HepG2 (cell line): ENCODE measurements at regions not wholly inside any gene's neighbourhood (a gene's known extent, or its start where the extent isn't known, plus 50 kb on each side); places are given as distances from the start of the nearest gene placed in this dataset.

Experiments used
- ATAC-seq: fragments of 200-7000 bp; cut with Tn5 transposase; 3 replicates; pipeline ENCODE4 v1.9.1; 2020; ENCODE audit warnings: mild to moderate bottlenecking, moderate library complexity
- BruUV-seq: library from RNA; stranded (reverse); fragments of 400-500 nt; replicated peaks from 2 replicates; lab custom pipeline; 2021; lab: Mats Ljungman, UMichigan
- CTCF ChIA-PET: fragments of 300-600 bp; formaldehyde crosslinking; extraction: SDS; loops from one replicate; lab custom pipeline; 2021; ENCODE audit warnings: low total read pairs, inconsistent platforms, low intra/inter-chr PET ratio; lab: Yijun Ruan, JAX
- POLR2A ChIA-PET: fragments of 350-600 bp; sonication (Branson Sonifier 250); formaldehyde crosslinking; loops from one replicate; lab custom pipeline; 2020; ENCODE audit warnings: antibody characterized with exemption, inconsistent platforms; lab: Yijun Ruan, JAX
- DNase-seq: peaks from one replicate; pipeline ENCODE4 v3.0.0-alpha.2; 2015; ENCODE audit warnings: low spot score
- FAIRE-seq: peaks from 3 replicates; lab custom pipeline; 2011; peaks lifted over from hg19 to GRCh38; lab: Jason Lieb, UNC
- H2AFZ ChIP-seq: one replicate; pipeline ENCODE4 v1.6.1; 2011; ENCODE audit warnings: low read length, inconsistent platforms
- H3K27ac ChIP-seq: fragments of 300-600 bp; 3 replicates; pipeline ENCODE4 v1.8.0; 2011; ENCODE audit warnings: mixed run types, mild to moderate bottlenecking, mixed read lengths, low read length, inconsistent platforms; ENCODE audit not compliant: insufficient read depth; ENCODE audit errors: extremely low read length
- H3K27me3 ChIP-seq, 2 experiments: fragments of 200-600 bp in 1 of 2; 2 replicates in 1 of 2; 3 replicates in 1 of 2; pipeline versions ENCODE4 v1.6.0 to v1.8.0; 2011; ENCODE audit warnings: low read length in 2 of 2, mild to moderate bottlenecking in 2 of 2, moderate library complexity in 2 of 2, inconsistent platforms in 1 of 2; ENCODE audit not compliant: insufficient read depth in 2 of 2, control insufficient read depth in 1 of 2
- H3K36me3 ChIP-seq, 2 experiments: fragments of 200-600 bp in 1 of 2; replicated peaks in 1 of 2; 2 replicates in 1 of 2; 3 replicates in 1 of 2; pipeline versions ENCODE4 v1.5.1 to v1.8.0; 2011; ENCODE audit warnings: low read length in 2 of 2, inconsistent platforms in 1 of 2; ENCODE audit not compliant: insufficient read depth in 2 of 2, control insufficient read depth in 1 of 2
- H3K4me1 ChIP-seq: 2 replicates; pipeline ENCODE4 v1.5.1; 2012; ENCODE audit warnings: low read length, inconsistent platforms; ENCODE audit not compliant: insufficient read depth
- H3K4me2 ChIP-seq: 2 replicates; pipeline ENCODE4 v1.6.0; 2011; ENCODE audit warnings: low read depth, low read length, inconsistent platforms
- H3K4me3 ChIP-seq, 3 experiments: fragments of 200-600 bp in 1 of 3; sonication (generic), shearing (Covaris generic) in 1 of 3; replicated peaks in 1 of 3; 2 replicates each; pipeline ENCODE4 v1.5.1; 2011 to 2016; ENCODE audit warnings: low read length in 3 of 3, inconsistent platforms in 2 of 3, low read depth in 2 of 3, mild to moderate bottlenecking in 2 of 3, control low read depth in 1 of 3, mixed read lengths in 1 of 3; ENCODE audit not compliant: insufficient read depth in 1 of 3
- H3K79me2 ChIP-seq: one replicate; pipeline ENCODE4 v1.6.1; 2011; ENCODE audit warnings: low read length, inconsistent platforms; ENCODE audit not compliant: insufficient read depth
- H3K9ac ChIP-seq: 2 replicates; pipeline ENCODE4 v1.6.0; 2011; ENCODE audit warnings: mild to moderate bottlenecking, low read depth, low read length, inconsistent platforms; ENCODE audit not compliant: insufficient read depth
- H3K9me3 ChIP-seq: 2 replicates; pipeline ENCODE4 v1.5.1; 2012; ENCODE audit warnings: mild to moderate bottlenecking, low read length
- H4K20me1 ChIP-seq: 2 replicates; pipeline ENCODE4 v1.6.0; 2011; ENCODE audit warnings: inconsistent platforms, mild to moderate bottlenecking, low read length, moderate library complexity; ENCODE audit not compliant: insufficient read depth
- ATF2 ChIP-seq: sonication (generic); formaldehyde crosslinking; IDR thresholded peaks from 2 replicates; pipeline ENCODE4 v1.4.0; 2020; ENCODE audit warnings: missing genetic modification reagents
- CCAR2 ChIP-seq: fragments of 200-400 bp; formaldehyde crosslinking; optimal IDR thresholded peaks from 2 replicates; pipeline ENCODE3; 2018; ENCODE audit warnings: low read depth, mild to moderate bottlenecking, low read length, moderate library complexity
- E2F5 ChIP-seq: sonication (generic); formaldehyde crosslinking; conservative IDR thresholded peaks from 2 replicates; pipeline ENCODE4 v1.4.0; 2020; ENCODE audit warnings: missing genetic modification reagents
- IRF1 ChIP-seq: sonication (generic); formaldehyde crosslinking; IDR thresholded peaks from 2 replicates; pipeline ENCODE4 v1.4.0; 2020; ENCODE audit warnings: low read depth, mild to moderate bottlenecking, missing genetic modification reagents
- JUN ChIP-seq: sonication (generic); formaldehyde crosslinking; IDR thresholded peaks from 2 replicates; pipeline ENCODE4 v1.4.0; 2020; ENCODE audit warnings: mild to moderate bottlenecking, missing genetic modification reagents
- MEIS2 ChIP-seq: sonication (generic); formaldehyde crosslinking; IDR thresholded peaks from 2 replicates; pipeline ENCODE4 v1.9.0; 2021; ENCODE audit warnings: mild to moderate bottlenecking, missing genetic modification reagents
- SMARCE1 ChIP-seq: fragments of 450-650 bp; IDR thresholded peaks from 2 replicates; pipeline ENCODE4 v1.6.1; 2017; ENCODE audit warnings: borderline replicate concordance
- TBL1XR1 ChIP-seq: fragments of 150-350 bp; IDR thresholded peaks from 2 replicates; pipeline ENCODE4 v1.6.1; 2014; ENCODE audit warnings: borderline replicate concordance, low read length; ENCODE audit not compliant: partially characterized antibody
- TCF7L2 ChIP-seq: IDR thresholded peaks from 2 replicates; pipeline ENCODE4 v1.6.1; 2011; ENCODE audit warnings: mild to moderate bottlenecking, low read depth, low read length, moderate library complexity
- ZNF263 ChIP-seq: sonication (generic); formaldehyde crosslinking; IDR thresholded peaks from 2 replicates; pipeline ENCODE4 v1.4.0; 2020; ENCODE audit warnings: missing genetic modification reagents
- ZNF432 ChIP-seq: sonication (generic); formaldehyde crosslinking; IDR thresholded peaks from 2 replicates; pipeline ENCODE4 v1.5.0; 2020; ENCODE audit warnings: missing genetic modification reagents, mild to moderate bottlenecking, borderline replicate concordance
- ZNF615 ChIP-seq: sonication (generic); formaldehyde crosslinking; IDR thresholded peaks from 2 replicates; pipeline ENCODE4 v1.5.0; 2020; ENCODE audit warnings: mild to moderate bottlenecking, missing genetic modification reagents, borderline replicate concordance
- ZNF713 ChIP-seq: sonication (generic); formaldehyde crosslinking; IDR thresholded peaks from 2 replicates; pipeline ENCODE4 v1.4.0; 2020; ENCODE audit warnings: mild to moderate bottlenecking, missing genetic modification reagents
- in situ Hi-C: cut with HindIII; loops from 2 replicates; pipeline ENCODE4 v1.10.0; 2017; ENCODE audit warnings: low pct_unique_long_range_greater_than_20kb; ENCODE audit not compliant: extremely low pct_ligation_motif_present
- intact Hi-C: fragments of 100-400 bp; cut with micrococcal nuclease; formaldehyde crosslinking; loops from one replicate; pipeline ENCODE4 v1.10.0; 2022; ENCODE audit not compliant: unreplicated experiment

- no peaks in the 10 kb centered on the region for H3K79me2 ChIP-seq
- ATAC-seq = no peak
- no peak overlapping the region for H3K27ac ChIP-seq
- DNase-seq = no peak
- no peak for FAIRE-seq
- H3K4me2 ChIP-seq = no peak overlapping the region
- peaks cover 82% of the 10 kb centered on the region for H3K9me3 ChIP-seq
- TF ChIP-seq ZNF615 = no peak
- TF ChIP-seq ZNF432 (CRISPR knock-in tag) = no peak
- no peak for TF ChIP-seq MEIS2 (CRISPR knock-in tag)
- TF ChIP-seq SMARCE1 = no peak
- TF ChIP-seq IRF1 (CRISPR knock-in tag) = no peak
- no peak for TF ChIP-seq ZNF263
- no peak for TF ChIP-seq E2F5 (CRISPR knock-in tag)
- no peak for TF ChIP-seq TBL1XR1
- no peak for TF ChIP-seq CCAR2
- no peak for TF ChIP-seq JUN (CRISPR knock-in tag)
- TF ChIP-seq ATF2 (CRISPR knock-in tag) = no peak
- TF ChIP-seq TCF7L2 = no peak
- TF ChIP-seq ZNF713 = no peak
- no peaks in the 10 kb centered on the region for H3K27me3 ChIP-seq
- no peaks in the 10 kb centered on the region for H3K4me1 ChIP-seq
- H4K20me1 ChIP-seq = no peaks in the 10 kb centered on the region
- ChIA-PET POLR2A (no interaction called here), CTCF (no interaction called here)
- no peak overlapping the region for H3K9ac ChIP-seq
- H3K36me3 ChIP-seq = no peaks in the 10 kb centered on the region
- intact Hi-C loops (no loop called here), in situ Hi-C loops (no loop called here)
- H2AFZ ChIP-seq = no peak overlapping the region
- no TSS peak for BruUV-seq
- H3K4me3 ChIP-seq = no peak overlapping the region
Measured at GRCh38 chr12:73418541-73418940, 1119.1 kb upstream of the ATXN7L3B start.
